HG03064 (cell line): ENCODE measurements at regions not wholly inside any gene's neighbourhood (a gene's known extent, or its start where the extent isn't known, plus 50 kb on each side); places are given as distances from the start of the nearest gene placed in this dataset.
"Not testable (repeated sequence)": the region's sequence is repeated elsewhere in the genome, so short reads cannot be mapped to it uniquely, and the experiment has no call there.

Experiments
- ATAC-seq: cut with Tn5 transposase; IDR thresholded peaks from one replicate; pipeline ENCODE4 v1.9.1; 2021; ENCODE audit warnings: low read depth; ENCODE audit not compliant: unreplicated experiment

GRCh38 chr16:59698346-59699020, 964.4 kb upstream of the GOT2 start:
- ATAC-seq = no peak

- ATAC-seq = no peak
Measured at GRCh38 chr16:59697761-59698160, 963.6 kb upstream of the GOT2 start.

- ATAC-seq = no peak
Measured at GRCh38 chr16:59697236-59697635, 963.1 kb upstream of the GOT2 start.

- no peak for ATAC-seq
Measured at GRCh38 chr16:59696495-59696894, 962.4 kb upstream of the GOT2 start.

- ATAC-seq = no peak
Measured at GRCh38 chr16:59690216-59690615, 956.1 kb upstream of the GOT2 start.

- no peak for ATAC-seq
Measured at GRCh38 chr16:59688006-59688405, 953.9 kb upstream of the GOT2 start.

GRCh38 chr16:59686405-59686804, 952.3 kb upstream of the GOT2 start:
- ATAC-seq = no peak

- no peak for ATAC-seq
Measured at GRCh38 chr16:59684911-59685310, 950.8 kb upstream of the GOT2 start.

- no peak for ATAC-seq
Measured at GRCh38 chr16:59683709-59684108, 949.6 kb upstream of the GOT2 start.

- ATAC-seq = no peak
Measured at GRCh38 chr16:59665618-59666220, 931.6 kb upstream of the GOT2 start.

- no peak for ATAC-seq
Measured at GRCh38 chr16:59658572-59658971, 924.5 kb upstream of the GOT2 start.

GRCh38 chr16:59655031-59655430, 920.9 kb upstream of the GOT2 start:
- ATAC-seq = no peak

- ATAC-seq = no peak
Measured at GRCh38 chr16:59654455-59654854, 920.3 kb upstream of the GOT2 start.

GRCh38 chr16:59651662-59652061, 917.5 kb upstream of the GOT2 start:
- ATAC-seq = no peak

- no peak for ATAC-seq
Measured at GRCh38 chr16:59645194-59645593, 911.1 kb upstream of the GOT2 start.

- ATAC-seq = no peak
Measured at GRCh38 chr16:59635674-59636073, 901.6 kb upstream of the GOT2 start.

GRCh38 chr16:59634951-59635350, 900.8 kb upstream of the GOT2 start:
- no peak for ATAC-seq

- ATAC-seq = no peak
Measured at GRCh38 chr16:59634004-59634579, 900.0 kb upstream of the GOT2 start.

GRCh38 chr16:59632276-59632855, 898.2 kb upstream of the GOT2 start:
- ATAC-seq = no peak

GRCh38 chr16:59624381-59624780, 890.3 kb upstream of the GOT2 start:
- not testable (repeated sequence) for ATAC-seq

- no peak for ATAC-seq
Measured at GRCh38 chr16:59614466-59615240, 880.5 kb upstream of the GOT2 start.
